Smooth muscle cell (in vitro differentiated cells): ENCODE measurements at regions not wholly inside any gene's neighbourhood (a gene's known extent, or its start where the extent isn't known, plus 50 kb on each side); places are given as distances from the start of the nearest gene placed in this dataset.

ENCODE experiments used
- DNase-seq: peaks from one replicate; lab custom pipeline; 2025; ENCODE audit not compliant: unreplicated experiment; lab: John Stamatoyannopoulos, UW
- H2AFZ ChIP-seq: fragments of 200-600 bp; sonication (generic); 2 replicates; pipeline ENCODE4 v1.6.0; 2016; ENCODE audit warnings: antibody characterized with exemption, low read depth, mild to moderate bottlenecking
- H3F3A ChIP-seq: fragments of 200-600 bp; sonication (generic); 2 replicates; pipeline ENCODE4 v1.6.0; 2017; ENCODE audit warnings: antibody characterized with exemption, low read depth
- H3K27ac ChIP-seq: fragments of 200-600 bp; sonication (generic); 2 replicates; pipeline ENCODE4 v1.5.1; 2016; ENCODE audit warnings: low read depth, mild to moderate bottlenecking
- H3K27me3 ChIP-seq: fragments of 200-600 bp; sonication (generic); 2 replicates; pipeline ENCODE4 v1.6.1; 2016; ENCODE audit warnings: low read depth, mild to moderate bottlenecking
- H3K36me3 ChIP-seq: fragments of 200-600 bp; sonication (generic); 2 replicates; pipeline ENCODE4 v1.5.1; 2016; ENCODE audit warnings: low read depth
- H3K4me1 ChIP-seq: fragments of 200-600 bp; sonication (generic); 2 replicates; pipeline ENCODE4 v1.5.1; 2016; ENCODE audit warnings: low read depth
- H3K4me2 ChIP-seq: fragments of 200-600 bp; sonication (generic); 2 replicates; pipeline ENCODE4 v1.6.0; 2016; ENCODE audit warnings: mild to moderate bottlenecking
- H3K4me3 ChIP-seq: fragments of 200-600 bp; sonication (generic); 2 replicates; pipeline ENCODE4 v1.5.1; 2016; ENCODE audit warnings: mild to moderate bottlenecking
- H3K79me2 ChIP-seq: fragments of 200-600 bp; sonication (generic); 2 replicates; pipeline ENCODE4 v1.6.0; 2016; ENCODE audit warnings: low read depth, mild to moderate bottlenecking
- H3K9ac ChIP-seq: fragments of 200-600 bp; sonication (generic); 2 replicates; pipeline ENCODE4 v1.6.0; 2016; ENCODE audit warnings: low read depth
- H3K9me3 ChIP-seq: fragments of 200-600 bp; sonication (generic); replicated peaks from 2 replicates; pipeline ENCODE4 v1.5.1; 2016; ENCODE audit warnings: low read depth
- H4K20me1 ChIP-seq: fragments of 200-600 bp; sonication (generic); 2 replicates; pipeline ENCODE4 v1.6.0; 2016; ENCODE audit warnings: low read depth
- WGBS: methylation state at CpG from one replicate; pipeline ENCODE4 v1.1.7; 2016; ENCODE audit warnings: low lambda C conversion rate; 5-methylcytosine and 5-hydroxymethylcytosine counted together
- TF ChIP-seq, protein P1 (sequence below): fragments of 200-600 bp; sonication (generic); IDR thresholded peaks from 2 replicates; pipeline ENCODE4 v1.5.1; 2017; ENCODE audit warnings: borderline replicate concordance, mild to moderate bottlenecking, antibody characterized with exemption; ENCODE audit not compliant: insufficient read depth, poor library complexity, severe bottlenecking

DNA sequence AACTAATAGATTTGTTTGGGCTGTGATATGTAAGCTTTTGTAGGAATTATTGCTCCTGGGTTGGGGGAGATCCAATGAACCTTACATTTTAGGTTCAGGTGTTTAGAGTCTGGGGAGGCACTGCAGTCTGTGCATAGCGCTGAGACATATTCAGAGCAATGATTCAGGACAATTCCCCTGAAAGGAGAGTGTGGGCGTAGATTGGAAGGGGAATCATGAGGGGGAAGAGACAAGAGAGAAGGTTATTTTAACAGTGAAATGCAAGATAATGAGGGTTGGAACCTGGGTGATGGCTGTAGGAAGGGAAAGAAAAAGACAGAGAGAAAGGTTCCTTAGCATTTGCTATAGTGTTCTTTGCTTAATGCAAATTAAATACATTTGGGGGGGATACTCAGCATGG lies 1013.4 kb downstream of the REEP3 start:
- Histone ChIP-seq H3K36me3 (no peaks in the 10 kb centered on the region), H3F3A (no peaks in the 10 kb centered on the region), H3K79me2 (no peaks in the 10 kb centered on the region), H3K4me1 (no peaks in the 10 kb centered on the region), H3K9me3 (no peaks in the 10 kb centered on the region), H3K4me2 (no peak overlapping the region), H3K27me3 (no peaks in the 10 kb centered on the region), H2AFZ (no peak overlapping the region), H4K20me1 (no peaks in the 10 kb centered on the region), H3K9ac (no peak overlapping the region), H3K27ac (no peak overlapping the region), H3K4me3 (no peak overlapping the region)
- TF ChIP-seq, protein P1, sequence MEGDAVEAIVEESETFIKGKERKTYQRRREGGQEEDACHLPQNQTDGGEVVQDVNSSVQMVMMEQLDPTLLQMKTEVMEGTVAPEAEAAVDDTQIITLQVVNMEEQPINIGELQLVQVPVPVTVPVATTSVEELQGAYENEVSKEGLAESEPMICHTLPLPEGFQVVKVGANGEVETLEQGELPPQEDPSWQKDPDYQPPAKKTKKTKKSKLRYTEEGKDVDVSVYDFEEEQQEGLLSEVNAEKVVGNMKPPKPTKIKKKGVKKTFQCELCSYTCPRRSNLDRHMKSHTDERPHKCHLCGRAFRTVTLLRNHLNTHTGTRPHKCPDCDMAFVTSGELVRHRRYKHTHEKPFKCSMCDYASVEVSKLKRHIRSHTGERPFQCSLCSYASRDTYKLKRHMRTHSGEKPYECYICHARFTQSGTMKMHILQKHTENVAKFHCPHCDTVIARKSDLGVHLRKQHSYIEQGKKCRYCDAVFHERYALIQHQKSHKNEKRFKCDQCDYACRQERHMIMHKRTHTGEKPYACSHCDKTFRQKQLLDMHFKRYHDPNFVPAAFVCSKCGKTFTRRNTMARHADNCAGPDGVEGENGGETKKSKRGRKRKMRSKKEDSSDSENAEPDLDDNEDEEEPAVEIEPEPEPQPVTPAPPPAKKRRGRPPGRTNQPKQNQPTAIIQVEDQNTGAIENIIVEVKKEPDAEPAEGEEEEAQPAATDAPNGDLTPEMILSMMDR: no peak
- no peak for DNase-seq
- WGBS: 95% methylated on average over 2 of the region's 2 CpGs

DNA sequence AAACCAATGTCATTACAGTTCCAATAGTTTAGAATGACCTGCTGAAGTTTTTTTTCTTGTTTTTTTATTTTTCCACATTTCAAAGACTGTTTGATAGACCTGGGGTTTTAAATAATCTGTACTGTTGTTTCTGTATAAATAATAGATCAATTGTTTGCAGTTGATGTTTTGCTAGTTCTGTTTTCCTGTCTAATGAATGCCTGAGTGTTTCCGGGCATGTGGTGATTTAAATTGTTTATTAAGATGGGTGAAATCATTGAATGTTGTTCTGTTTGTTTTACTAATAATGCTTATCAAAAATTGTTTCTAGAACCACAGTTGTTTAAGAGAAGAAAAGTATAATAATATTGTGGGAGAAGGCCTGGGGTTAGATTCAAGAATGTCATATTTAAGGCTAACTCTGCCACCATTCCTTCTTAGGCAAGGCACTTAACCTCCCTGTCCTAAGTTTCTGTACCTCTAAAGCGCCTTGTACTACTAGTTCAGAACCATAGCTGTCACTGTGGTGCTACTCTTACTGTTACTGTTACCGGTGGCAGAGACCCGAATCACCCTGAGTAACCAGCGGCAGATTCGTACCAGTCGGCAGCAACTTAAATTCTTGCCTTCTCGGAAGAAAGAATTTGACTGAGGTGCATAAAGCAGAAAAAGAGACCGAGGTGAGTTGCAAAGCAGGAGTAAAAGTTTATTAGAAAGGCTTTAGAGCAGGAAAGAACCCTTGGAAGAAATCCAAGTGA lies 1014.1 kb downstream of the REEP3 start:
- Histone ChIP-seq H3K79me2 (no peaks in the 10 kb centered on the region), H3K9me3 (no peaks in the 10 kb centered on the region), H3K27me3 (no peaks in the 10 kb centered on the region), H3K36me3 (no peaks in the 10 kb centered on the region), H3K9ac (no peak overlapping the region), H4K20me1 (no peaks in the 10 kb centered on the region), H3K4me1 (no peaks in the 10 kb centered on the region), H3K27ac (no peak overlapping the region), H3K4me3 (no peak overlapping the region), H3F3A (no peaks in the 10 kb centered on the region), H2AFZ (no peak overlapping the region), H3K4me2 (no peak overlapping the region)
- WGBS: 90% methylated on average over 9 of the region's 9 CpGs
- TF ChIP-seq, protein P1: no peak
- DNase-seq: no peak

DNA sequence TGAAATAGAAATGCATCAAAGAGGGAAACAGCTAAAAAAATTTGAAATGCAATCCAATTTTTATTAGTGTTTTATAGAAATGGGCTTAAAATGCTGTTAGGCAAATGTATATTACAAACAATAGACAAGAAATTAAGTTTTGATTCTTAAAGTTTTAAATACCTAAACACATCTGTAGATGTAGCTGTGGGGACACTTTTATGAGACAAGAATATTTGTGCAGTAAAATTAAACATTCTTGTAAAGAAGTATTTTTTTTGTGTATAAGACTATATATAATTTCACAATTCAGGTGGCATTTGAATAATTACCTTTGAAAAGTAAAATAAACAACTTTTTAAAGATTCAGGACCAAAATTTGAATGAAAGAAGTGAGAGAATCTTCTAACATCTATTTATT lies 1015.9 kb downstream of the REEP3 start:
- Histone ChIP-seq H3K36me3 (no peaks in the 10 kb centered on the region), H3K4me3 (no peak overlapping the region), H3K27ac (no peak overlapping the region), H3K4me2 (no peak overlapping the region), H3F3A (no peaks in the 10 kb centered on the region), H4K20me1 (no peaks in the 10 kb centered on the region), H3K9ac (no peak overlapping the region), H3K4me1 (no peaks in the 10 kb centered on the region), H3K27me3 (no peaks in the 10 kb centered on the region), H3K9me3 (no peaks in the 10 kb centered on the region), H3K79me2 (no peaks in the 10 kb centered on the region), H2AFZ (no peak overlapping the region)
- DNase-seq: no peak
- TF ChIP-seq, protein P1: no peak

DNA sequence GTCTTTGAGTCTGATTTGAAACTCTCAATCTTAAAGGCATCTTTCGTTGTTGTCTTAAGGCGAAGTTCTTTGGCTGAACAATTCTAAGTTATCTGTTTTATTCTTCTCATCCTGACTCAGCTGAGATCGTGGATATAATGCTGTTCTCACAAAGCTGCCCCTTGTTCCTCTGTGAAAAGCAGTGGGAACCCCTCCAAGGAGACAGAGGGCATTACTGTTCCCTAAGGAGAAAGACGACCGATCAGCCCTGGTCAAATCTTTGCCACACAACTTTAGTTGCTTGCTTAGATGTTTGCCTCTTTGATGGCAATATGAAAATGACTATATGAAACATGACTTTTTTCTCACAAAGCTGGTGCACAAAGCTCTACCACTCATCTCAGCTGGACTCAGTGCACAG lies 1016.7 kb downstream of the REEP3 start:
- Histone ChIP-seq H3K4me2 (no peak overlapping the region), H4K20me1 (no peaks in the 10 kb centered on the region), H3K9me3 (no peaks in the 10 kb centered on the region), H3K27ac (no peak overlapping the region), H3K9ac (no peak overlapping the region), H2AFZ (no peak overlapping the region), H3F3A (no peaks in the 10 kb centered on the region), H3K36me3 (no peaks in the 10 kb centered on the region), H3K4me1 (no peaks in the 10 kb centered on the region), H3K4me3 (no peak overlapping the region), H3K79me2 (no peaks in the 10 kb centered on the region), H3K27me3 (no peaks in the 10 kb centered on the region)
- no peak for DNase-seq
- TF ChIP-seq, protein P1: no peak
- WGBS: 96% methylated on average over 5 of the region's 5 CpGs
